ENCODE measurements at regions not wholly inside any gene's neighbourhood (a gene's known extent, or its start where the extent isn't known, plus 50 kb on each side); places are given as distances from the start of the nearest gene placed in this dataset.
"Not testable (repeated sequence)": the region's sequence is repeated elsewhere in the genome, so short reads cannot be mapped to it uniquely, and the experiment has no call there.

- Histone ChIP-seq H3K27ac (no peak overlapping the region), H3K36me3 (no peaks in the 10 kb centered on the region), H3K9ac (ENCODE audit: low read depth in 2 of 2, low read length in 2 of 2) (no peak overlapping the region), H3K9me3 (no peaks in the 10 kb centered on the region), H3K4me3 (no peak overlapping the region), H3K4me1 (no peaks in the 10 kb centered on the region), H3K27me3 (no peaks in the 10 kb centered on the region)
- intact Hi-C loops (cut with DNase I): no loop called here
- DNase-seq: no peak
- TF ChIP-seq CTCF (IDR thresholded peaks at IDR 0.05): no peak
Measured at GRCh38 chr13:81874681-81875661, 1534.0 kb upstream of the SPRY2 start.

- intact Hi-C loops (cut with DNase I): no loop called here
- no peak for TF ChIP-seq CTCF (IDR thresholded peaks at IDR 0.05)
- Histone ChIP-seq H3K27ac (no peak overlapping the region), H3K36me3 (no peaks in the 10 kb centered on the region), H3K9me3 (no peaks in the 10 kb centered on the region), H3K4me1 (no peaks in the 10 kb centered on the region), H3K27me3 (no peaks in the 10 kb centered on the region), H3K9ac (ENCODE audit: low read depth in 2 of 2, low read length in 2 of 2) (no peak overlapping the region), H3K4me3 (no peak overlapping the region)
- DNase-seq: no peak
Measured at GRCh38 chr13:81874253-81874652, 1533.3 kb upstream of the SPRY2 start.

- Histone ChIP-seq H3K27me3 (no peaks in the 10 kb centered on the region), H3K36me3 (no peaks in the 10 kb centered on the region), H3K4me1 (no peaks in the 10 kb centered on the region), H3K9me3 (no peaks in the 10 kb centered on the region), H3K27ac (no peak overlapping the region), H3K9ac (ENCODE audit: low read depth in 2 of 2, low read length in 2 of 2) (no peak overlapping the region), H3K4me3 (no peak overlapping the region)
- TF ChIP-seq CTCF (IDR thresholded peaks at IDR 0.05): no peak
- intact Hi-C loops (cut with DNase I): no loop called here
- no peak for DNase-seq
Measured at GRCh38 chr13:81872581-81872980, 1531.7 kb upstream of the SPRY2 start.

GRCh38 chr13:81871751-81872325 is 1530.9 kb upstream of the SPRY2 start:
- DNase-seq; H3K27me3 ChIP-seq; H3K9me3 ChIP-seq; H3K36me3 ChIP-seq; H3K4me1 ChIP-seq; H3K27ac ChIP-seq; H3K4me3 ChIP-seq; intact Hi-C loops (cut with DNase I); H3K9ac ChIP-seq (ENCODE audit: low read depth in 2 of 2, low read length in 2 of 2): not testable (repeated sequence)

- H3K27ac ChIP-seq: no peak overlapping the region
- intact Hi-C loops (cut with DNase I): no loop called here
- no peak overlapping the region for H3K9ac ChIP-seq (ENCODE audit: low read depth in 2 of 2, low read length in 2 of 2)
- H3K4me3 ChIP-seq: no peak overlapping the region
- H3K36me3 ChIP-seq: no peaks in the 10 kb centered on the region
- DNase-seq: no peak
- H3K27me3 ChIP-seq: no peaks in the 10 kb centered on the region
- no peaks in the 10 kb centered on the region for H3K9me3 ChIP-seq
- no peaks in the 10 kb centered on the region for H3K4me1 ChIP-seq
- no peak for TF ChIP-seq CTCF (IDR thresholded peaks at IDR 0.05)
Measured at GRCh38 chr13:81848291-81848690, 1507.4 kb upstream of the SPRY2 start.

GRCh38 chr13:81846771-81847170 is 1505.8 kb upstream of the SPRY2 start:
- Histone ChIP-seq H3K27me3 (no peaks in the 10 kb centered on the region), H3K27ac (no peak overlapping the region), H3K4me1 (no peaks in the 10 kb centered on the region), H3K36me3 (no peaks in the 10 kb centered on the region), H3K9me3 (no peaks in the 10 kb centered on the region), H3K9ac (ENCODE audit: low read depth in 2 of 2, low read length in 2 of 2) (no peak overlapping the region), H3K4me3 (no peak overlapping the region)
- no peak for TF ChIP-seq CTCF (IDR thresholded peaks at IDR 0.05)
- intact Hi-C loops (cut with DNase I): no loop called here
- no peak for DNase-seq

All from colonic mucosa (tissue), 4 donors.